ENCODE measurements at regions not wholly inside any gene's neighbourhood (a gene's known extent, or its start where the extent isn't known, plus 50 kb on each side); places are given as distances from the start of the nearest gene placed in this dataset.
A peak's percentile ranks its signal among the peaks of the same experiment; 100 is the strongest.
"Not testable (repeated sequence)": the region's sequence is repeated elsewhere in the genome, so short reads cannot be mapped to it uniquely, and the experiment has no call there.

- no peak for DNase-seq (ENCODE audit: low read depth)
These were observed 231.6 kb downstream of the FNDC1 start for GRCh38 chr6:159400826-159401225.

GRCh38 chr6:159399751-159400221 is 230.6 kb downstream of the FNDC1 start:
- DNase-seq (ENCODE audit: low read depth): no peak

DNA sequence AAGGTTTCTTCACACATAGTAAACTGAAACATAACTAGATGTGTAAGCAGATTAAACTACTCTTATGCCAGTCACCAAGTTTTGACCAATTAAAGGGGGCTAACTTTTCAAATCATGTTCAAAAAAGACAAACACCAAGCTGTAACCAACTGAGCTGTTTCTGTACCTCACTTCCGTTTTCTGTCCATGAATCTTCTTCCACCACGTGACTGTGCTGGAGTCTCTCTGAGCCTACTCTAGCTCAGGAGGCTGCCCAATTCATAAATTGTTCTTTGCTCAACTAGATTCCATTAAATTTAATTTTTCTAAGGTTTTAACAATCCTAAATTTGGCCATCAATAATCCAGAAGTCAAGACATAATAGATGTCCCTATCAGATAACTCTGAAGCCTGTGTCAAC is 229.4 kb downstream of the FNDC1 start:
- no peak for DNase-seq (ENCODE audit: low read depth)

DNA sequence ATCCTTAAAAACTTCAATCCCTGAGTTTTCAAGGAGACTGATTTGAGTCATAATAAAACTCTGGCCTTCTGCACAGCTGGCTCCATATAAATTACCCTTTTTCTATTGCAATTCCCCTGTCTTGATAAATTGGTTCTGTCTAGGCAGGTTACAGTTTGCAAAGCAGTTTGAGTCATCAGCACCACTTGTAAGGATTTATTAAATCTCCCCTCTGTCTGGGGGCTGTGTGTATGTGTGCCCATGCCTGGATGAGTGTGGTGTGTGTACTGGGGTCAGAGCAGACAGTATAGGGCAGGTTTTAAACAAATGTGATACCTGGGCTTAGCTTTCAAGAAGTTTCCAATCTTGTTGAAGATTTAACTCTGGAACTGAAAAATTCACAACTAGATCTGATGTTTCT is 228.6 kb downstream of the FNDC1 start:
- no peak for DNase-seq (ENCODE audit: low read depth)

- DNase-seq (ENCODE audit: low read depth): no peak
These were observed 226.4 kb downstream of the FNDC1 start for GRCh38 chr6:159395609-159396008.

GRCh38 chr6:159392695-159393094 is 223.5 kb downstream of the FNDC1 start:
- DNase-seq (ENCODE audit: low read depth): not testable (repeated sequence)

DNA sequence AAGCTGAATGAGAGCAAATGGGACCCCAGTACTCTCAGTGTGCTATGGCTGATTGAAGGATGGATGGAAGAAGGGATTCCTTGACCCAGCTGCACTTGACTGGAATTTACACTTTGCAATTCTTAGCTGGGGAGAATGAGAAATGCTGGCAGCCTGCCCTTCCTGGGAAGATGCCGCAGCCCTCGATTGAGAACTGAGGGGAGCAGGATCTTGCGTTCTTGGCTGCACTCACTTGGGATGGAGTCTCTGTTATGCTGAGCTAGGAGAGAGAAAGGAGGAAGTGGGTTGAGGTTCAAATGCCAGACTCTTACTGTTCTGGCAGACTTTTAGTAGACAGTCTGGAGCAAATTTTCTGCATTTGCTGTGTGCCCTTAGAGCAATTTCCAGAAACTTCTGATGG is 221.2 kb downstream of the FNDC1 start:
- DNase-seq (ENCODE audit: low read depth): no peak

DNA sequence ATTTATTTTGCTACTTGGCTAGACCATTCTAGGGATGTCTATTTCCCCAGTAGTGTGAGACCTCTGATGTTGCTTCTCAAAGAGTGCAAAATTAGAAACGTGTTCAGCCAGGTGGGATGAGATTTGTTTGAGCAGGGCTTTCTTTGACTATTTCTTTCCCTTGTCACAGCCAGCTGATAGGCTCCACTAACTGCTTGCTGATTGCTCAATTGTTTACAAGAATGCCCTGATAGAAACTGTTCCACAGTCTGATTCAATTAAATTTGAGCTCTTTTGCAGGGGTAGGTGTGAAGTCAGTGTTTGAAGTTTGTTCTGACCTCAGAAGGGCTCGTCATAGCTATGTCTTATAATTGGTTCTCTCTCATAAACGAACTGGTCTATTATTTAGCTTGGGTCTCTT is 220.5 kb downstream of the FNDC1 start:
- DNase-seq (ENCODE audit: low read depth): no peak

- DNase-seq (ENCODE audit: low read depth): no peak
These were observed 210.9 kb downstream of the FNDC1 start for GRCh38 chr6:159380114-159380513.

- no peak for DNase-seq (ENCODE audit: low read depth)
These were observed 209.5 kb downstream of the FNDC1 start for GRCh38 chr6:159378411-159379328.

GRCh38 chr6:159376516-159377158 is 207.4 kb downstream of the FNDC1 start:
- DNase-seq (ENCODE audit: low read depth): peak; percentile 7

DNA sequence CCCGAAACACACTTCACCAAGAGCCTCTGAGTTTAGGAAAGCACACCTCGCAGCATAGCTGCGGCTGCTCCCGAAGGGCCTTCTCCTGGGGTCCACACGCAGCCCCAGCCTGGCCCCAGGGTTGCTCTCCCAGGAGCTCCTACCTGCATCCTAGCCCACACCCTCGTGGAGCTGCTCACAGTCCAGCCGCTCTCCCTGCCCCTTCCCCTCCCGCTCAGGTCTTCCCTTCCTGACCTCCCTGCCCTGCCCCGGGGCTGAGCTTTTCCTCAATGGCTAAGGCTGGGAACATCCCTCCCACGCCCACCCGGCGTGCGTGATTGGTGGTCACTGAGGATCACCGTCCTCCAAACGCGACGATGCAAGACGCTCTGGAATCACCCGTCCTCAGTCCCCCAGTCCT is 205.8 kb downstream of the FNDC1 start:
- DNase-seq (ENCODE audit: low read depth): no peak

- DNase-seq (ENCODE audit: low read depth): no peak
These were observed 204.5 kb downstream of the FNDC1 start for GRCh38 chr6:159373670-159374069.

DNA sequence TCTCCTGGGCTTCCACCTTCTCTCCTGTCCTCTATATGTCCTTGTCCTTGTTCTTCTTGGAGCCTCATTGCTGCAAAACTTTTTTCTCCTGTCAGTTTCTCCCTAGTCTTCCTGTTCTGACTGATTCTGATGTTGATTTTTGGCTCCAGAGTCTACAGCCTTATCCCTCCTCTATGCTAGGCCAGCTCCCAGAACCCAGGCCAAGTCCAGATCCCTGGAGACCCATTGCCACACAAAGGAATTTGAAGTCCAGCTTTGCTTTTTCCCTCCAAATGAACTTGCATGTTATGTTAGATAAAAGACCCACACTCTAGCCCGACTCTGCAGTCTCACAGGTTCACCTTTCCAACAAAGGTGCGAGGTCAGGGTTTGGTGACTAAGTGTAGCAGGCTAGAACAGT is 203.1 kb downstream of the FNDC1 start:
- DNase-seq (ENCODE audit: low read depth): no peak

DNA sequence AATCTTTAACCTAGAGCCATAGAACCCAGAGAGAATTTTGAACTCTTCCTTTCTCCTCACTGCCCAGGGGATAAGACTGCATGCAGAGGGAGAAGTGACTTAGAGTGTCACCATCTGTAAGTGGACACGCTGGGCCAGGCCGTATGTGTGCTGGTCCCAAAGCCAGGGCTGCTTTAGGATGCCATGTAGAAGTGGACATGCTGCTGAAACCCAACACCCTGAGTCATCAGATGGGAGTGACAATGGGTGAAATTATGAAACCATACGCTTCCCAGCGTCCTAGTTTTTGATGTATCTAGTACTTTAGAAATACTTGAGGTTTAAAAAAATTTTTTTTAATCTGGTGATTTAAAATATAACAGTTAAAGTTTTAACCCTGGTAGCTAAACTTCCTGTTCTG is 191.1 kb downstream of the FNDC1 start:
- peak; percentile 52 for DNase-seq (ENCODE audit: low read depth)

DNA sequence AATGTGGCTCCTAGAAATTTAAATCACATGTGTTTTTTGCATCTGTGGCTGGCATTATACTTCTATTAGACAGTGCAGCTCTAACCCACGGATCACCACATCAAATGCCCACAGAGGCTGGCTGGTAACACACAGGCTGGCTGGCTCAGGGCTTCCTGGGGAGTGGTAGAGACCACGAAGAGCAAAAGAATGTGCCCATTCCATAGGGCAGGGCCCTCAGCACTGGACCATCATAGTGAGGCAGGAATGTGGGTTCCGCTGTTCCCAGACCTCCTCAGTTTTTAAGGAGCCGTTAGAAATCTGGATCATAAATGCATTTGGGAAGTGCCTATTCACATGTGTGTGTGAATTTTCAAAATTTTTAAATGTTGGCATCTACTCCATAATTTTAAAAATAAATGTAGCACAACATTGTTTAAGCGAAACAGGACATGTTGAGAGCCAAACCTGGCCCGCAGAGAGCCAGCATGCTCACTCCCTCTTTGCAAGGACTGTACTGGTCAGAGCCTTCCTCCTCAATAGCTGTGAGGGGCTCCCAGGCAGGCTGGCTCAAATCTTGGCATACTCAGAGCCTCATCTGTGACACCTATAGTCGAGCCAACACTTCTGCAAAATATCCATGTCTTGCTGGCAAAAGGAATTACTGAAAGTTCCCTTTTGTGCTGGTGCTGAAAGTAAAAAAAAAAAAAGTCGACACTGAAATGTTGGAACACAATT is 190.5 kb downstream of the FNDC1 start:
- peak; percentile 7 for DNase-seq (ENCODE audit: low read depth)

- no peak for DNase-seq (ENCODE audit: low read depth)
These were observed 189.4 kb downstream of the FNDC1 start for GRCh38 chr6:159358562-159358961.

- no peak for DNase-seq (ENCODE audit: low read depth)
These were observed 188.2 kb downstream of the FNDC1 start for GRCh38 chr6:159357211-159357915.

DNA sequence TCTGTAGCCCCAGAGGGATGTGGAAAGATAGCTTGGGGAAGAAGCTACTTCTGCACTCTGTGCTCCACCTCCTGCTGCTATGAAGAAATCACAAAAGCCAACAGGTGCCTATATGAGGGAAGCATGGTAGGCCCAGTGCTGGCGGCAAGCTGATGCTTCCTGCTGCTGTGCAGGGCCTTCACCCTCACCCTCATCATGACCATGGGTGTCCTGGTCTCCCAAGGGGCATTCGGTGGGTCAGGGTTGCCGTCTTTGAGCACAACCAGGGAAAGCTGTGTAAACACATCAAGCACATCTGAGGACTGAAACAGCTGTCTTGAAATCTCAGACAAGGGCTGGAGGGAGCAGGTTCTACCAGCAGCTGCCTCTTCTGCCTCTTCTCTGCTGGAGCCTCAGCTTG is 184.0 kb downstream of the FNDC1 start:
- DNase-seq (ENCODE audit: low read depth): no peak

- DNase-seq (ENCODE audit: low read depth): no peak
These were observed 182.5 kb downstream of the FNDC1 start for GRCh38 chr6:159351707-159352106.

- DNase-seq (ENCODE audit: low read depth): no peak
These were observed 180.7 kb downstream of the FNDC1 start for GRCh38 chr6:159349915-159350314.

- DNase-seq (ENCODE audit: low read depth): no peak
These were observed 174.5 kb downstream of the FNDC1 start for GRCh38 chr6:159343709-159344108.

Data from HS-27A (cell line).